Activated T-helper 2 cell treated with anti-CD3 and anti-CD28 coated beads, Interferon-gamma antibody, Interleukin-2, Interleukin-4, amounts not matched to agents 10 μg/mL and 5 μg/mL and 100 μg/mL, durations not matched to agents 14 hours and 24 hours and 36 hours (primary cell): ENCODE measurements at regions not wholly inside any gene's neighbourhood (a gene's known extent, or its start where the extent isn't known, plus 50 kb on each side); places are given as distances from the start of the nearest gene placed in this dataset.
"Not testable (repeated sequence)": the region's sequence is repeated elsewhere in the genome, so short reads cannot be mapped to it uniquely, and the experiment has no call there.

ENCODE experiments used
- DNase-seq: peaks from one replicate; pipeline ENCODE4 v3.0.0; 2021; ENCODE audit warnings: low spot score
- H3K27ac Mint-ChIP-seq: one replicate; pipeline ENCODE4 v1.8.0; 2021; ENCODE audit warnings: mixed read lengths
- H3K27me3 Mint-ChIP-seq: one replicate; pipeline ENCODE4 v1.8.0; 2021; ENCODE audit warnings: low read depth, mixed read lengths
- H3K36me3 Mint-ChIP-seq: one replicate; pipeline ENCODE4 v1.8.0; 2021; ENCODE audit warnings: low read depth, mixed read lengths
- H3K4me1 Mint-ChIP-seq: one replicate; pipeline ENCODE4 v1.8.0; 2021; ENCODE audit warnings: low read depth, mixed read lengths
- H3K4me3 Mint-ChIP-seq: one replicate; pipeline ENCODE4 v1.8.0; 2021; ENCODE audit warnings: low read depth, mild to moderate bottlenecking, moderate library complexity, mixed read lengths
- H3K9me3 Mint-ChIP-seq: one replicate; pipeline ENCODE4 v1.8.0; 2021; ENCODE audit warnings: mixed read lengths
- intact Hi-C: fragments of 100-400 bp; cut with micrococcal nuclease; formaldehyde crosslinking; loops from one replicate; pipeline ENCODE4 v1.15.1; 2023

DNA sequence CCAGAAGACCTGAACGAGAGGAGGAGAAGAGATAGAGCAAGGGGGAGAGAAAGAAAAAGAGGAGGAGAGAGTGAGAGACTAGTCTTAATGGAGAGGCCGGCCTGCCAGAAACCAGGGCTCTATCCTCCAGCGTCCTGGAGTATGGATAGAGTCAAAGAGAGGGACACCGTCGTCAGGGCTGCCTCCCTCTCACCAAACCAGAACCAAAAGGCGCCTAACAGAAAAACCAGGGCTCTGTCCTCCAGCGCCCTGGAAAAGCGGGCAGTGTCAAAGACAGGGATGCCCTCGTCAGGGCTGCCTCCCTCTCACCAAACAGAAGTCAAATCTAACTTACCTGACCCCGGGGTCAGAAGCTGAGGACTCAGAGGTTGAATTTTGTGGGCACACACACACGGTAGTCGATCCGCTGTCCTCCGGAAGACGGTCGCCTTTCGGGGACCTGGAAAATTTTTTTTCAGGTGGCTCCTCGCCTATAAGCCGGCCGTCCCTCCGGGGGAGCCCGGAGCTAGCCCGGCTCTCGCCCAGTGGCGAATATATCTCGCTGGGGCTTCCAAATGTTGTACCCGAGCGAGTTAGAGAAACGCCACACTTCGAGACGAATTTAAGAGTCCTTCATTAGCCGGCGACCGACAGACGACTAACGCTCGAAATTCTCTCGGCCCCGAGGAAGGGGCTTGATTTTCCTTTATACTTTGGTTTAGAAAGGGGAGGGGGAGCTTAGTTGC lies 148.2 kb downstream of the TRIM27 start:
- H3K4me1 Mint-ChIP-seq: peaks cover 5% of the 10 kb centered on the region
- H3K27ac Mint-ChIP-seq: peak overlapping the region; percentile 36
- peaks cover 22% of the 10 kb centered on the region for H3K9me3 Mint-ChIP-seq
- H3K36me3 Mint-ChIP-seq: peaks cover 10% of the 10 kb centered on the region
- no peak for DNase-seq
- intact Hi-C loops: loop anchor here (2.0 to 10.0 kb wide), 3 partner anchors 37 to 1481 kb away; no protein-coding TSS in a partner anchor
- peaks cover 87% of the 10 kb centered on the region for H3K27me3 Mint-ChIP-seq
- H3K4me3 Mint-ChIP-seq: no peak overlapping the region

DNA sequence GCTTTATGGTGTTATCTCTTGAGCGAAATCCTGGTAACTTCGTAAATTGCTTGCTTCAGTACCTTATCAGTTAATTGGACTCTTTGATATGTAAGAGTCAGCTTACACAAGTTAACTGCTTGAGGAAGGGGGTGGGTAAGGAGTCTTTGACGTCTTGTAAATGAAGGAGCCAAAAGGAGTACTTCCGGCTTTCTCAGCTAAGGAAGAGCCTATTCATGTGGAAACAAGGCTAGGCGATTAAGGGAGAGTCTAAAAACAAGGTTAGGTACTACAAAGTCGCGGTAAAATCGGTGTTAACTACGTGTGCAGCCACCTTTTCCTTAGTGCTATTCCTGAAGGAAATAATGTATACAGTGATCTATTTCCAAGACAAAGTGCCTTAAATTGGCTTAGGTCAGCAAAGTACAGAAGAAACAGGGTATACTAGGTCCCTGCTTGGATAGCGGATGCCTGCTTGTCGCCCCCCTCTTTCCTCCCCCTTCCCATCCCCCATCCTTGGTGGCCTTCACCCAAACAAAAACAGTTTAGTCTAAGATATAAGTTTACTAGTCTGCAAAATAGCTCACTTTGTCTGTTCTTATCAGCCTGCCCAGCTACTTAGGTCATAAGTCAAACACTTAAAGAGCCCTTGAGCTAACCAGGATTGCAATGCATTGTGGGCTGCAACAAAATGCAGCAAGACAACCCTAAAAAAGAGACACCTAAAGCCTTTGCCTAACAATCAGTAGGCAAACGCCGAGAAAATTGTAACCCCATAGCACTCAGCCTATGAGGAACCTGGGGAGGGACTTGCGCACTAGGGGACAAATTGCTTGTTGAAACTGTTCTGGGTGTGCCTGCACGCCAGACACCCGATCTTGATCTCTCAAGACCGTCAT lies 147.3 kb downstream of the TRIM27 start:
- peaks cover 7% of the 10 kb centered on the region for H3K4me1 Mint-ChIP-seq
- intact Hi-C loops: loop anchor here (2.0 to 10.0 kb wide), 3 partner anchors 38 to 1482 kb away; no protein-coding TSS in a partner anchor

DNA sequence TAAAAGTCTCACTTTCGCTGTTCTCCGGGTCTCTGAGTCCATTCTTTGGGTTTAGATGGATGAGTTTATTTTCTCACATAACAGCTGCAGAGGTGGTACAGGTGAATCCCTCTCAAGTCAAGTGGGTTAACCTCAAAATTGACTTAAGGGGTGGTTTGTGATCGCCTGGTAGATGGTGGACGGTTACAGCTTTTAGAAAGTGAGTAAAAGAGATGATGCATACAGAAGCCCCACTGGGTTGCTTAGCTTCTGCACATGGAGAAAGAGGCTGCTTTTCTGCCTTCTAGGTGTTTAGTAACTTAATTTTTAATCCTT lies 146.7 kb downstream of the TRIM27 start:
- H3K36me3 Mint-ChIP-seq: peaks cover 15% of the 10 kb centered on the region
- intact Hi-C loops: loop anchor here (2.0 to 10.0 kb wide), 3 partner anchors 38 to 1482 kb away; no protein-coding TSS in a partner anchor
- peaks cover 22% of the 10 kb centered on the region for H3K9me3 Mint-ChIP-seq

More for the DNA sequence above, 147.3 kb downstream of the TRIM27 start:
- H3K27ac Mint-ChIP-seq: no peak overlapping the region
- peaks cover 22% of the 10 kb centered on the region for H3K9me3 Mint-ChIP-seq
- H3K4me3 Mint-ChIP-seq: no peak overlapping the region
- peaks cover 87% of the 10 kb centered on the region for H3K27me3 Mint-ChIP-seq
- H3K36me3 Mint-ChIP-seq: peaks cover 13% of the 10 kb centered on the region
- DNase-seq: no peak

DNA sequence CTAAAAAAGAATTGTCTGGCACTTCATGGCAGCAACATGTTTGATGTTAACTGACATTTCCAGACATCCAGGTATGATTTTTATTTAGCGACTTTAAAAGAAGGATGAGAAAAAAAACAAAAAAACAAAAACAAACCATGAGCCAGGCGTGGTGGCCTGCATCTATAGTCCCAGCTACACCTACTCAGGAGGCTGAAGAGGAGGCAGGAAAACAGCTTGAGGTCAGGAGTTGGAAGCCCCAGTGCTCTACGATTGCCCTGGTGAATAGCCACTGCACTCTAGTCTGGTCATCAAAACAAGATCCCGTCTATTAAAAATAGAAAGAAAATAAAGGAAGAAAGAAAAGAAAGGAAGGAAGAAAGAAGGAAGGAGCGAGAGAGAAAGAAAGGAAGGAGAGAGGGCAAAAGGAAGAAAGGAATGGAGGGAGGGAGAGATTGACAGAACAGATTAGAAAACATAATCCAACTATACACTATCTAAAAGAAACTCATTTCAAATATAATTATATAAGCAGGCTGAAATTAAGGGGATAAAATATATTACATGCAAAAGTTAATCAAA lies 141.6 kb downstream of the TRIM27 start:
- Mint-ChIP-seq H3K4me3 (peak overlapping the region; percentile 56), H3K36me3 (peaks cover 14% of the 10 kb centered on the region), H3K27ac (no peak overlapping the region), H3K27me3 (peaks cover 80% of the 10 kb centered on the region), H3K4me1 (peaks cover 8% of the 10 kb centered on the region), H3K9me3 (peaks cover 14% of the 10 kb centered on the region)
- no peak for DNase-seq
- intact Hi-C loops: loop anchor here (10.0 kb wide), 1 partner anchor 1107 kb away; no protein-coding TSS in a partner anchor

More for the DNA sequence above, 146.7 kb downstream of the TRIM27 start:
- peaks cover 9% of the 10 kb centered on the region for H3K4me1 Mint-ChIP-seq
- H3K27me3 Mint-ChIP-seq: peaks cover 87% of the 10 kb centered on the region
- DNase-seq: no peak
- no peak overlapping the region for H3K4me3 Mint-ChIP-seq
- H3K27ac Mint-ChIP-seq: no peak overlapping the region

DNA sequence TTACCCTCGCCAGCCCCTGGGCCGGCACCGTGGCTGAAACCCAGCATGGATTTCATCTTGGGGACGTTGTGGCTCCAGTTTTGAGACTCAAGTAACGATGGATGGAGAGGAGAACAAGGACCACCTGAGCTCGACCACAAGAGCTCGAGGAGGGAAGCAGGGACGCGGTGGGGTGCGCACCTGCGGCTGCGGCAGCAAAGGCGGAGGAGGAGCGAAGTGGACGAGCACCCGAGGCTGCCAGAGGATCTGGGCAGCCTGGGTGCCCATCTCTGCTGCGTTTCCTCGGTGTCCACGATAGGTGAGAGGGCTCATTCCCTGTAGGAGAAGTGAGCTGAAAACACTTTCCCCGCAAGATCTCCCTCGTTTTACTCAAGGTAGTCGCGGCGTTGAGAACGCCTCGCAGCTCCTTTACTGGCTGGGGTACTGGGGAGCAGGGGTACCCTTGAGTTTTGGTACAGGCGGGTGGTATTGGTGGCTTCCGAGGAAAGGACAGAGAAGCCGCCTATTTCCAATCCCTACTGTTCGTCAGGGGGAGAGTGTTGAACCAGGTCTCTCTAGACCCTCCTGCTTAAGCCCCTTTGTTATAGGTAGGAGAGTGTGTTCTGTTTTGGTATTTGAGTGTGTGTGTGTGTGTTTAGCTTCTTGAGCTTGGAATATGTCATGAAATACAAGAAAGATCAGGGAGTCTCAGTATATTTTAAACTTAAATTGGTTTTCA lies 137.7 kb downstream of the TRIM27 start:
- H3K4me1 Mint-ChIP-seq: peaks cover 20% of the 10 kb centered on the region
- H3K36me3 Mint-ChIP-seq: peaks cover 16% of the 10 kb centered on the region
- intact Hi-C loops: loop anchor here (10.0 kb wide), 1 partner anchor 1111 kb away; no protein-coding TSS in a partner anchor

DNA sequence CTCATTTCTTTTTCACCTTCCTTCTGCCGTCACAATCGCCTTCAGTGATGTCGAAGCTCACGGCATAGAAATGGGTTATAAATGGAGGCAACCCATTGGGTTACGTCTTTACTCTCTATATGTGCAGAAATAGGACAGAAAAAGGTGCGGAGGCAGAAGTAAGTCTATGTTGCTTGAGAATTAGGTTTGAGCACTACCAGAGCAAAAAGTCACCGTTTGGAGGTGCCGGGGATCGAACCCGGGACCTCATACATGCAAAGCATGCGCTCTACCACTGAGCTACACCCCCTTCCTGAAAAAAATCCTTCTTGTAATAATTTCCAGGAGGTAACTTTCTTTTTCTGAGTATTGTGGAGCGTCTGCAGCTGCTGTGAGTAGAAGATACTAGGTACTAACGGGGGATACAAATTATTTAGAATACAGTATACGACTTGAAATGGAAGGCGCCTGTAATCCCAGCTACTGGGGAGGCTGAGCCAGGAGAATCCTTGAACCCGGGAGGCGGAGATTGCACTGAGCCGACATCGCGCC lies 134.2 kb downstream of the TRIM27 start:
- peaks cover 83% of the 10 kb centered on the region for H3K27me3 Mint-ChIP-seq
- intact Hi-C loops: loop anchor here (2.0 to 10.0 kb wide), 2 partner anchors 19 to 1115 kb away; no protein-coding TSS in a partner anchor
- peak overlapping the region; percentile 70 for H3K4me3 Mint-ChIP-seq
- no peak for DNase-seq
- peaks cover 6% of the 10 kb centered on the region for H3K36me3 Mint-ChIP-seq
- H3K4me1 Mint-ChIP-seq: peaks cover 19% of the 10 kb centered on the region
- H3K9me3 Mint-ChIP-seq: peaks cover 5% of the 10 kb centered on the region
- peak overlapping the region; percentile 35 for H3K27ac Mint-ChIP-seq

More for the DNA sequence above, 137.7 kb downstream of the TRIM27 start:
- Mint-ChIP-seq H3K9me3 (peaks cover 13% of the 10 kb centered on the region), H3K27ac (no peak overlapping the region), H3K4me3 (no peak overlapping the region), H3K27me3 (peaks cover 81% of the 10 kb centered on the region)
- no peak for DNase-seq

DNA sequence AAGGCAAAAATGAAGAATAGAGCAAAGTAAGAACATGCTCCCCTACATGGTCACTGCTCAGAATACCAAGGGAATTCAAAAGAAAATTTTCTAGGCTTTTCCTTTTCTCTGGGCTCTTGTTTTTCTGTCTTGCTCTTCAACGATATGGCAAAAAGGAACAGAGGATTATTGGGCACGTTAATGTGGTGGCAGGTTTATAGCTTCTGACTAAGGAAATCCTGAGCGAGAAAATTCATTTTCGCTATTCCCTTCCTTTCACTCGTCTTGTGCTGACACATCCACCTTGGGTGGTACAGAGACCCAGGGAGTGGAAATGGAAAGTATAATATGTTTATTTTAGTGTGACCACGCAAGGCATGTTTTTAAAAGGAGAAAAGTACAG lies 132.8 kb downstream of the TRIM27 start:
- Mint-ChIP-seq H3K27me3 (peaks cover 86% of the 10 kb centered on the region), H3K27ac (no peak overlapping the region), H3K4me1 (peaks cover 28% of the 10 kb centered on the region), H3K36me3 (peaks cover 6% of the 10 kb centered on the region), H3K4me3 (peak overlapping the region; percentile 9), H3K9me3 (peaks cover 5% of the 10 kb centered on the region)
- intact Hi-C loops: no loop called here
- no peak for DNase-seq

DNA sequence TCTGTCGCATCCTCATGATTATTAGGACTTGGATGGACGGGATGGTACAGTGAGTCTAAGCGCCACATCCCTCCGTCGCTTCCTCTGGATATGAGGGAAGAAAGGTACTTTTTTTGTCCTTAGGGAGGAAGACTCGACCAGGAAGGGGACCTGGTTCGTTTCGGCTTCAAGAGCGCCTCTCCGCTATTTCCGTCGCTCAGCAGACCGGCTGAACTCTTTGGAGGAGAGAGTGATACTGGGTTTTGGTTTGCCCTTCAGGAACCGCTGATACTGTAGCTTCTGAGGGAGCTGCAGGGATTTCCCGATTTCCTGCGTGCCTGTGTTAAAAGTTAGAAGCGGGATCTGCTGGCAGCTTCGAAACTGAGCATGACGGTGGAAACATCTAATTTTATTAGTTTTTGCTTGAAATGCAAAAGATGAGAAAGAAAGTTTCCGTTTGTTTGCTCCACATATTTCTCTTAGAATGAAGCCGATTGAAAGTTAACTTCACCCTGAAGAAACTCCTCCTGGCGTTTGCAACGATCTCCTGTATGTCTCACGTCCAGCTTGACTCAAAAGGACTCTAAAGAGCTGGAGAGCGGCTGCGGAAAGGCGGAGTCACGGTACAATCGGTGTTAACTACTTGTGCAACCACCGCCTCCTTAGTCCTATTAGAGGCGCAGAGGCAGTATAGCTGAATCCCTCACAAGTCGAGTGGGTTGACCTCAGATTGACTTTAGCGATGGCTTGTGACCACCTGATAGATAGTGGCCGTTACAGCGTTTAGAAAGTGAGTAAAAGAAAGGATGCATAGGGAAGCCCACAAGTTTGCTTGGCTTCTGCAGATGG lies 129.4 kb downstream of the TRIM27 start:
- H3K4me3 Mint-ChIP-seq: peak overlapping the region; percentile 52
- no peak overlapping the region for H3K27ac Mint-ChIP-seq
- peaks cover 5% of the 10 kb centered on the region for H3K36me3 Mint-ChIP-seq
- no peak for DNase-seq
- peaks cover 23% of the 10 kb centered on the region for H3K4me1 Mint-ChIP-seq
- peaks cover 83% of the 10 kb centered on the region for H3K27me3 Mint-ChIP-seq
- H3K9me3 Mint-ChIP-seq: peaks cover 4% of the 10 kb centered on the region
- intact Hi-C loops: no loop called here

DNA sequence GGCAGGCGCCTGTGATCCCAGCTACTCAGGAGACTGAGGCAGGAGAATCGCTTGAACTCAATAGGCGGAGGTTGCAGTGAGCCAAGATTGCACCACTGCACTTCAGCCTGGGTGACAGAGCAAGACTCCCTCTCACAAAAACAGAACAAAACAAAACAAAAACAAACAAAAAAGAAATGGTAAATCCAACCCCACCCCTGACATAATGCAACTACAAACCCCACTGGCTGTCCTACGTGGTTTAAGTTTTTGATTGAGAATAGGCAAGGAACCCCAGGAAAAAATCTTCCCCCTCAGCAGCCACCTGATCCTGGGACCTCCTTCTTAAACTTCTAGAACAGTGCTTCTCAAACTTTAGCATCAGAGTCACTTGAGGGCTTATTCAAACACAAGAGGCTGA lies 123.1 kb downstream of the TRIM27 start:
- H3K27me3 Mint-ChIP-seq: peaks cover 74% of the 10 kb centered on the region
- intact Hi-C loops, H3K4me3 Mint-ChIP-seq, H3K9me3 Mint-ChIP-seq, H3K27ac Mint-ChIP-seq, DNase-seq, H3K36me3 Mint-ChIP-seq: not testable (repeated sequence)
- peaks cover 11% of the 10 kb centered on the region for H3K4me1 Mint-ChIP-seq

DNA sequence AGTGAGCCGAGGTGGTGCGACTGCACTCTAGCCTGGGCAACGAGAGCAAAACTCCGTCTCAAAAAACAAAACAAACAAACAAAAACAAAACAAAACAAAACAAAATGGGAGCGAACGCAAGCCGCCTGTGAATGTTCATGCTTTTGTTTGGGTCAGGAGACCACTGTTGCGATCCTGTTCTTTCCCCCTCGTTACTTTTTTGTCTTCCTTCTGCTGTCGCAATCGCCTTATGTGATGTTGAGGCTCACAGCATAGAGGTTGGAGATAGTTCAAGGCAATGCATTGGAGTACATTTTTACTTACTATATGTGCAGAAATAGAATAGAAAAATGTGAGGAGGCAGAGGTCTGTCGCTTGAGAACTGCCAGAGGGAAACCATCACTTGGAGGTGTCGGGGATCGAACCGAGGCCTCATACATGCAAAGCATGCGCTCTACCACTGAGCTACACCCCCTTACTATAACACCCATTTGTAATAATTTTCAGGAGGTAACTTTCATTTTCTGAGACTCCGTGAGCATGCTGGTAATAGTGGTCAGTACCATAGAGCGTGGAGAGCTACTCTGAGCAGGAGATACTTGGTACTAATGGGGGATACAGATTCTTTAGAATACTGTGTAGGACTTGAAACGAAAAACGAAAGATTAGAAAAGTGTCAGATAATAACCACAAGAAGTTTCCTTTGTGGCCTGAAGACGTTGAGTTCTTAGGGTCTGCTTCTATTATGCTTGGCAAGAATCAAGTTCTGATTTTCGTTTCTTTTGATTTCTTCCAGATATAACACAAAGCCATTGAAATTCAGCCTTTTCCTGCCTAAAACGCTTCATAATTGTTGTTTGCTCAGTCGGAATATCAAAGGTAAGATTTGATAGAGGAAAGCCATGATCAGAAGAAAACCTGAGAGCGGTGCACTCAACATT lies 121.1 kb downstream of the TRIM27 start:
- H3K27ac Mint-ChIP-seq: no peak overlapping the region
- H3K4me1 Mint-ChIP-seq: peaks cover 10% of the 10 kb centered on the region
- no peaks in the 10 kb centered on the region for H3K36me3 Mint-ChIP-seq
- no peaks in the 10 kb centered on the region for H3K9me3 Mint-ChIP-seq
- no peak for DNase-seq
- intact Hi-C loops: no loop called here
- peaks cover 69% of the 10 kb centered on the region for H3K27me3 Mint-ChIP-seq
- no peak overlapping the region for H3K4me3 Mint-ChIP-seq

DNA sequence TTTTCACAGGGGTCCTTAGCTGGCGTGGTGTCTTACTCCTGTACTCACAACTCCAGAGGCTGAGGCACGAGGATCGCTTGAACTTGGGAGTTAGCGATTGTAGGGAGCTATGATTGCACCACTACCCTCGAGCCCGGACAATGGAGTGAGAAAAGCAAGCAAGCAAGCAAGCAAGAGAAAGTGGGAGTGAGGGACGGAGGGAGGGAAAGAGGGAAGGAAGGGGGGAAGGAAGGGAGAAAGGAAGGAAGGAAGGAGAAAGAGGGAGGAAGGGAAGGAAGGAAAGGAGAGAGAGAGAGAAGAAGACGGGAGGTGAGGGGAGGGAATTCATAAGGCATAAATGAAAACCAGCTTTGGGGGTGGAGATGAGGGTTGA lies 120.5 kb downstream of the TRIM27 start:
- Mint-ChIP-seq H3K27me3 (peaks cover 69% of the 10 kb centered on the region), H3K4me3 (no peak overlapping the region), H3K27ac (no peak overlapping the region), H3K4me1 (peaks cover 10% of the 10 kb centered on the region), H3K9me3 (no peaks in the 10 kb centered on the region), H3K36me3 (no peaks in the 10 kb centered on the region)
- intact Hi-C loops: no loop called here
- DNase-seq: no peak
